Gastroesophageal sphincter (tissue), 3 donors: ENCODE measurements at regions not wholly inside any gene's neighbourhood (a gene's known extent, or its start where the extent isn't known, plus 50 kb on each side); places are given as distances from the start of the nearest gene placed in this dataset.

ENCODE experiments used
- CTCF ChIP-seq, 4 experiments: fragments of 200-600 bp in 2 of 4; fragments of 450-650 bp in 2 of 4; sonication (generic) in 1 of 4; IDR thresholded peaks; one replicate each; pipeline ENCODE4 v1.5.1; 2017 to 2019; ENCODE audit warnings: antibody characterized with exemption in 4 of 4, mild to moderate bottlenecking in 2 of 4, moderate library complexity in 2 of 4
- POLR2A ChIP-seq, 2 donors: fragments of 450-650 bp; IDR thresholded peaks; one replicate each; pipeline ENCODE4 v1.6.1; 2017; ENCODE audit warnings: antibody characterized with exemption in 2 of 2, mild to moderate bottlenecking in 2 of 2, moderate library complexity in 1 of 2

DNA sequence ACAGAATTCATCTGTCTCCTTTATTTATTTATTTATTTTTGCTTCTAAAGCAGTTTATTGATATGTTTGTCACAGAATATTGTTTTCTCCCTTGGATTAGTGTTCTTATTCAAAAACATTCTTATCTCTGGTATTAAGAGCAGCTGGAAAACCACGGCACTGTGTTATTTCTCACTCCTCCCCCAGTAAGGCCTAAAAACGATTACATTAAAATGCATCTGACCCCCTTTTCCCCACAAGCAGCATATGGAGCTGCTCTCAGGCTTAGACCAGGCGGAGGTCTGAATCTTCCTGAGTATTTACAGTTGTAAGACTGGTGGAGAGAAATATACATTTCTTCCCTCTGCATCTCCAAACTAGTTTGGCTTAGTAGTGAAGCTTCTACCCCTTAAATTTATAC lies 86.8 kb downstream of the HLX start:
- TF ChIP-seq CTCF (IDR thresholded peaks at IDR 0.05) (no peak), POLR2A (IDR thresholded peaks at IDR 0.05) (no peak)
